ENCODE measurements at regions not wholly inside any gene's neighbourhood (a gene's known extent, or its start where the extent isn't known, plus 50 kb on each side); places are given as distances from the start of the nearest gene placed in this dataset.

DNA sequence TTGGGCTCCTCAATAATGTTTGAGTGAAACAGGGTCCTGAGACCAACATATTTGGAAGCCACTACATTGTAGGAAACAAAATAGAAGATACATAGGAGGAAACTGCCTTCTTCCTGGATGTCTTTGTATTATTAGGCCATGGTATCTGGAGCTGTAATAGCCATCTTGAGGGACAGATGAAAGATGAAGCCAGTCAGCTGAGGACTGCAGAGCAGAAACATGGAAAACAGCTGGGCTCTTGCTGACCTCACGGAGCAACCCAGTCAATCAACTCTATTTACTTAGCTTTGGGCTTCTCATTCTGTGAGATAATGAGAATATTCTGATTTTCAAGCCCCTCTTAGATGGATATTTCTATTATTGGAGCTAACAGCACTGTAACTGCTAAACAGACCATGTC is 962.4 kb downstream of the BCL11B start:
- no peak overlapping the region for H3K27ac ChIP-seq
- H3K36me3 ChIP-seq, result no peaks in the 10 kb centered on the region
- DNase-seq (ENCODE audit: low spot score), result no peak
- TF ChIP-seq POLR2A (IDR thresholded peaks at IDR 0.05) (no peak), POLR2AphosphoS5 (IDR thresholded peaks at IDR 0.05) (no peak)
- TF ChIP-seq, protein P1, sequence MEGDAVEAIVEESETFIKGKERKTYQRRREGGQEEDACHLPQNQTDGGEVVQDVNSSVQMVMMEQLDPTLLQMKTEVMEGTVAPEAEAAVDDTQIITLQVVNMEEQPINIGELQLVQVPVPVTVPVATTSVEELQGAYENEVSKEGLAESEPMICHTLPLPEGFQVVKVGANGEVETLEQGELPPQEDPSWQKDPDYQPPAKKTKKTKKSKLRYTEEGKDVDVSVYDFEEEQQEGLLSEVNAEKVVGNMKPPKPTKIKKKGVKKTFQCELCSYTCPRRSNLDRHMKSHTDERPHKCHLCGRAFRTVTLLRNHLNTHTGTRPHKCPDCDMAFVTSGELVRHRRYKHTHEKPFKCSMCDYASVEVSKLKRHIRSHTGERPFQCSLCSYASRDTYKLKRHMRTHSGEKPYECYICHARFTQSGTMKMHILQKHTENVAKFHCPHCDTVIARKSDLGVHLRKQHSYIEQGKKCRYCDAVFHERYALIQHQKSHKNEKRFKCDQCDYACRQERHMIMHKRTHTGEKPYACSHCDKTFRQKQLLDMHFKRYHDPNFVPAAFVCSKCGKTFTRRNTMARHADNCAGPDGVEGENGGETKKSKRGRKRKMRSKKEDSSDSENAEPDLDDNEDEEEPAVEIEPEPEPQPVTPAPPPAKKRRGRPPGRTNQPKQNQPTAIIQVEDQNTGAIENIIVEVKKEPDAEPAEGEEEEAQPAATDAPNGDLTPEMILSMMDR (IDR thresholded peaks at IDR 0.05), result no peak
- no peaks in the 10 kb centered on the region for H3K9me3 ChIP-seq
- intact Hi-C loops (cut with DNase I), result no loop called here
- WGBS, result 85% methylated on average over 1 of the region's 1 CpG
- H3K4me1 ChIP-seq (replicated peaks), result no peaks in the 10 kb centered on the region
- H3K4me3 ChIP-seq, result no peak overlapping the region
- no peaks in the 10 kb centered on the region for H3K27me3 ChIP-seq (replicated peaks; ENCODE audit: insufficient read depth)

DNA sequence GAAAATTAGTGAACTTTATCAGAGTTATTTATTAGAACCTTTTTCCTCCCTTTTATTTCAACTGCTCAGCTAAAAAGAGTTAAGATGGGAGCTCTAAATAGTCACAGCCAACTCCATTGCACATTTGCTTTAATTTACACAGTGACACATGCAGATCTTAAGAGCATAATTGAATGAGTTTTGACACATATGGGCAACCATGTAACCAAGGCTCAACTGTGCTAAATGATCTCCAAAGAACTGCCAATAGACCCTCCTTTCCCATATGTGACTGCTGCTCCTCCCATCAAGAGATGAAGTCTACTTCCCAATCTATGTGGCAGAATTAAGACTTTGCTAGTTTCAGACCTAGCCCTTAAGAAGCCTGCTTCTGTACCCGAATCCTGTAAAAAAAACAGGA is 960.0 kb downstream of the BCL11B start:
- H3K4me1 ChIP-seq (replicated peaks), result no peaks in the 10 kb centered on the region
- no peak for DNase-seq (ENCODE audit: low spot score)
- no peak overlapping the region for H3K4me3 ChIP-seq
- TF ChIP-seq POLR2AphosphoS5 (IDR thresholded peaks at IDR 0.05) (no peak), POLR2A (IDR thresholded peaks at IDR 0.05) (no peak)
- TF ChIP-seq, protein P1 (IDR thresholded peaks at IDR 0.05), result no peak
- intact Hi-C loops (cut with DNase I), result no loop called here
- 89% methylated on average over 1 of the region's 1 CpG for WGBS
- H3K27me3 ChIP-seq (replicated peaks; ENCODE audit: insufficient read depth), result no peaks in the 10 kb centered on the region
- H3K27ac ChIP-seq, result no peak overlapping the region
- H3K36me3 ChIP-seq, result no peaks in the 10 kb centered on the region
- H3K9me3 ChIP-seq, result no peaks in the 10 kb centered on the region

DNA sequence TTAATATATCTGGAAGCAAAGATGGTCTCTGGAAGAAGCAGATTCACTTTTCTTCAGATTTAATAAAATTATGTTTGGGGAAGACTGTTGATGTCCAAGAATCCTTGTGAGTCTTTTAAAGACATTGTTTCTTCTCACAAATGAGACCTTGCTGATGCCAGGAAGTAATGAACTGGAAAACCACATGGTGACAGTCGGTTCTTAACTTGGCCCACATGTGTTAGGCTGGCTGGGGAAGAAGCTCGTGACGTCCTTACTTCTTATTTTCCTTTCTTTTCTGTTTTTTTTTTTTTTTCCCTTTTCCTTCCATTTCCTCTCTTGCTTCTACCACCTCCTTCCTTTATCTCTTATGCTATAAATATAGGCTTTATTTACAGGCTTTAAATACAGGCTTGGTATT is 950.2 kb downstream of the BCL11B start:
- H3K27me3 ChIP-seq (replicated peaks; ENCODE audit: insufficient read depth), result no peaks in the 10 kb centered on the region
- no peak for DNase-seq (ENCODE audit: low spot score)
- H3K36me3 ChIP-seq, result no peaks in the 10 kb centered on the region
- H3K4me3 ChIP-seq, result no peak overlapping the region
- intact Hi-C loops (cut with DNase I), result no loop called here
- WGBS, result 73% methylated on average over 3 of the region's 3 CpGs
- H3K9me3 ChIP-seq, result no peaks in the 10 kb centered on the region
- H3K27ac ChIP-seq, result no peak overlapping the region
- H3K4me1 ChIP-seq (replicated peaks), result no peaks in the 10 kb centered on the region
- no peak for TF ChIP-seq POLR2A (IDR thresholded peaks at IDR 0.05)
- no peak for TF ChIP-seq POLR2AphosphoS5 (IDR thresholded peaks at IDR 0.05)
- TF ChIP-seq, protein P1 (IDR thresholded peaks at IDR 0.05), result no peak

DNA sequence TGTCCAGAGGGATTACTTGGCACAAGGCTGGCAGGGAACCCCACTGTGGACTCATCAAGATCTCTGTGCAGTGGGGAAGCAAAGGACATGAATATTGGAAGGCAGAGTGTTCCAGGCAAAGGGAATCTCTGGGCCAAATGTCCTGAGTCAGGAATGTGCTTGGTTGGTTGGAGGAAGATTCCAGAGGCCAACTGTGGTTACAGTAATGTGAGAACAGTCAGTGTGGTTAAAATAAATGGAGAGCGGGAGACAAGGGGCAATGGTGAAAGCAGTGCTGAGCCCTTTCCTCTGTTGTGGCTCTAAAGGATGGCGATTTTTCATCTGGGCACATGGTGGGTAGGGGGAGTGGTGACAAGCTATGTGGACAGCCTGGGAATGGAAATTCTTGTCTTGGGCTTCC is 948.2 kb downstream of the BCL11B start:
- no peak overlapping the region for H3K27ac ChIP-seq
- TF ChIP-seq, protein P1 (IDR thresholded peaks at IDR 0.05), result no peak
- TF ChIP-seq POLR2A (IDR thresholded peaks at IDR 0.05) (no peak), POLR2AphosphoS5 (IDR thresholded peaks at IDR 0.05) (no peak)
- WGBS, result 88% methylated on average over 2 of the region's 2 CpGs

DNA sequence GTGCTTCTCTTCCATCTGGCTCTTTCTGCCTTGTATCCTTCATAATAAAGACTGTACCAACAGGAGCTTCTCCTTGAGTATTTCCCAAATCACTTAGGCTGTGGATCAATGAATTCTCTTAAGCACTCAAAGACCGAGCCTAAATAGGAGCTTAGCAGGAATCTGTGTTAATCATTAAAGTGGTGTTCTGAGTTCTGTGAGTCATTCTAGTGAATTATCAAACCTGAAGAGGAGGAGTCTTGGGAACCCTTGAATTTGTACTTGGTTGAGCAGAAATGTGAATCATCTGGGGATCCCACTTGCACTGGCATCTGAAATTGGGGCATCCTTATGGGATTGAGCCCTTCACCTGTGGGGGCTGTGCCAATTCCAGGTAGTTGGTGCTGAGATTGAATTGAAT is 946.2 kb downstream of the BCL11B start:
- TF ChIP-seq POLR2A (IDR thresholded peaks at IDR 0.05), result no peak
- TF ChIP-seq, protein P1 (IDR thresholded peaks at IDR 0.05), result no peak
- TF ChIP-seq POLR2AphosphoS5 (IDR thresholded peaks at IDR 0.05), result no peak
- Histone ChIP-seq H3K36me3 (no peaks in the 10 kb centered on the region), H3K4me3 (no peak overlapping the region), H3K27me3 (replicated peaks; ENCODE audit: insufficient read depth) (no peaks in the 10 kb centered on the region), H3K4me1 (replicated peaks) (no peaks in the 10 kb centered on the region), H3K9me3 (no peaks in the 10 kb centered on the region), H3K27ac (no peak overlapping the region)
- intact Hi-C loops (cut with DNase I), result no loop called here
- DNase-seq (ENCODE audit: low spot score), result no peak
- 85% methylated on average over 1 of the region's 1 CpG for WGBS

More for the DNA sequence above, 948.2 kb downstream of the BCL11B start:
- intact Hi-C loops (cut with DNase I), result no loop called here
- Histone ChIP-seq H3K36me3 (no peaks in the 10 kb centered on the region), H3K4me1 (replicated peaks) (no peaks in the 10 kb centered on the region), H3K9me3 (no peaks in the 10 kb centered on the region), H3K4me3 (no peak overlapping the region), H3K27me3 (replicated peaks; ENCODE audit: insufficient read depth) (no peaks in the 10 kb centered on the region)
- DNase-seq (ENCODE audit: low spot score), result no peak

All from prostate gland (tissue), 2 donors.